ENCODE measurements at regions not wholly inside any gene's neighbourhood (a gene's known extent, or its start where the extent isn't known, plus 50 kb on each side); places are given as distances from the start of the nearest gene placed in this dataset.

DNA sequence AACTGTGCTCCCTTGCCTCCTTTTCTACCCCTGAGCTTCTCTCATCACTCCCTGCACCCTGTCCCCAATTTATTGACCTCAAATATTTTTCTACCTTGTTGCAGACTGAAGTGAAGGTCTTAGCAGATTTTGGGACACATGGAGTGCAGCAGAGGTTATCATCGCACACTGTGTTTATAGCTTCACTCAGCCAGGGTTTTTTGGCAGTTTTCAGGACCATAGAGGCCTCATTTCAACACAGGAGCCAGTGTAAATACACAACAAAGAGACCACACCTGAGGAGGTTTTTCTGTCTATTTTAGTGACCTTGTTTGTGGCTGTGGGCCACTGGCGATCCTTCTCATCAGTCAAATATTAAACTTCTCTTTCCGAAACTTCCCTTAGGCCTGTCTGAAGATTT, 457.1 kb downstream of the SPRY1 start:
- no peak for DNase-seq

DNA sequence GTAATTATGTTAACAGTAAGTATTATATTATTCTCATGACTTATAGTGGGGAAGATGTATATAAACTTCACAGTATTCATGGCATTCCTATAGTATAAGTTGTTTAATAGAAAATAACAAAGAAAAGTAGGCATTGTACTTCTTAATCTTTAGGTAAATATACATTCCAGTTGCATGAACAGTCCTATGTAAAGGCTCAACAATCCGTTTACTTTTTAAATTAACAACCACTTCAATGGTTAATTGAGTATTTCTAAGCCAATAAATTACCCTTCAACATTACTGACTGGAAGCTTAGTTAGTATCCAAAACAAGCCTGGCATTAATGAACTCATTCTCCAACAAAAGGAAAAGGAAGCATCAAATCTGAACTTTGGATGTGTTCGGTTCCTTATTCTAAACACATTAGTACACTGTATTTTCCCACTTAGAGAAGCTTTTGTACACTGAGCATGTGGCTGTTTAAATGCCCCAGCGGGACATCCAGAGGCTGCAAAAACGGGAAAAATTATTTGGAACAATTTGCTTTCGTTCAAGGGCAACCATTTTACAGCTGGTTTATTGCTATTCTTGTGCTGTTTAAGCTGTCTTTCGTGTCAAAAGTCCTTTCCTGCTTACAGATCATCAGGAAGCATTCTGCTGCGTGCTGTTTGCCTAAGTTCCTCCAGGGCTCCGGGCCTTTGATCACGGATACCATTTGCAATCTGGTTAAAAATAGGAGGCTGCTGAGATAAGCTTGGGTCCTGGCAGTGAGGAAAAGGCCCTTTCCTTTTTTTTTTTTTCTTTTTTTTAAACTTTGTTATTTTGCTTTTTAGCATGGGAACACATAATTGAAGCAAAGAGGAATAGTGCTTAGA, 460.3 kb downstream of the SPRY1 start:
- no peak for DNase-seq

DNA sequence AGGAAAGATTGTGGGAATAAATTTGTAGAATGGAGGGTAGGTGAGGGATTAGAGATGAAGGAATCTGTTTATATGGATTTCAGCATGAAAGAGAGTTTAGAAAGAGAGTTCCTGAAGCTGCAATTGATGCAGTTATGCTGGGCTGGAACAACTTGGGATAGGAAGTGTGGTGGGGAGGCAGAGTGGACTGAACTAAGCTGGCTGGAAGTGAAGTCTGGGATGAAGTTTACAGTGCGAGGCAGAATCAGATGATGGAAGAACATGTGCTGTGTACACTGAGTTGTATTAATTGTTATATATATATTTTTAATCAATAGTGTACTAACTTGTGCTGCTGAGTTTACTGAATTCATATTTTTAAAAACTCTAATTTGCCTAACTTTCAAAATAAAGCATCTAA, 461.9 kb downstream of the SPRY1 start:
- DNase-seq: no peak

DNA sequence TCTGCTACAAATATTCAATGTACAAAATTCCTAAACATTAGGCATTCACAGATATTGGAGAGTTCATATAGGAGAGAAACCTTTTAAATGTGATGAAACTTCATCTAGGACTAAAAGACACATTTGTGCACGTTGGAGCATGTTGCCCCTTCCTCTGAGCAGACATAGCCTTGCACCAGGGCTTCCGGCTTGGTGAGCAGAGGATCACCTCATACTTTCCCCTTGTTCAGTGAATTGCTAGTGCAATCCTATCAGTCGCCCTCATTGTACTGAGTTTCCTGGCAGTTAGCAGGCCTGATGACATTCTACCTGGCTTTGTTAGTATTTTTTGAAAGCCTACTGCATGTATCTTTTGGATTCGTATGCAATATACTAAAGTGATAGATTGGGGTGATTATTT, 466.2 kb downstream of the SPRY1 start:
- DNase-seq: no peak

DNA sequence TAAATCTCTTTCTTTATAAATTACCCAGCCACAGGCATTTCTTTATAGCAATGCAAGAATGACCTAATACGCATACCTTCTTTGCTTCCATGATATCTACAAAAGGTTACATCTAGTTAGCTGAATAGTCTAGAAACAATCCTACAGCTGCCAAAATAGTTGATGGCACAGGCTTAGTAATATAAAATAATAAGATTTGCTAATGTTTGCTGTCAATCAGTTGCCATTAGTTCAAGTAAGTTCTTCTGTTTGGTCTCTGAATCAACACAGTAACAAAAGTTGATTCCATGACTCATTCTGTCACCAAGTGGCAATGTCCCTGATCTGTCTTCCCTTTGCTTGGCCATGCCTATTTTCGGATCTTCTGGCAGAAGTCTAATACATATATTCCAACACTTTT, 470.2 kb downstream of the SPRY1 start:
- DNase-seq: no peak

DNA sequence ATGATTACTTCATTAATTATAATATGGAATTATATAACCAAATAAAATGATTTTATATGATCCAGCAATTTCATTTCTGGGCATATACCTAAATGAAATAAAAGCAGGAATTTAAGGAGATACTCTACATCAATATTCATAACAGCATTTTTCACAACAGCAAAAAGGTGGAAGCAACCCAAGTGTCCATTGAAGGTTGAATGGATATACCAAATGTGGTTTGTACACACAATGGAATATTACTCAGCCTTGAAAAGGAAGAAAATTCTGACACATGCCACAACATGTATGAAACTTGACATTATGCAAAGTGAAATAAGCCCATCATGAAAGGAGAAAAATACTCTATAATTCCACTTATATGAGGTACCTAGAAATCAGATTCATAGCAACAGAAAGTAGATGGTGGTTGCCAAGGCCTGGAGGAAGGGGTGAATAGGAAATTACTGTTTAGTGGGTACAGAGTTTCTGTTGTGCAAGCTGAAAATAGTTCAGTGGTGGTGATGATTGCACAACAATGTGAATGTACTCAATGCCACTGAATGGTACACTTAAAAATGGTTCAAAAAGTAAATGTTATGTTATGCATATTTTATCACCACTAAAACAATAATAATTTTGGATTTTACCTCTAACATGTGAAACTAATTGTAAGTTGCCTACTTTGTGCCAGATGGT, 471.5 kb downstream of the SPRY1 start:
- no peak for DNase-seq

DNA sequence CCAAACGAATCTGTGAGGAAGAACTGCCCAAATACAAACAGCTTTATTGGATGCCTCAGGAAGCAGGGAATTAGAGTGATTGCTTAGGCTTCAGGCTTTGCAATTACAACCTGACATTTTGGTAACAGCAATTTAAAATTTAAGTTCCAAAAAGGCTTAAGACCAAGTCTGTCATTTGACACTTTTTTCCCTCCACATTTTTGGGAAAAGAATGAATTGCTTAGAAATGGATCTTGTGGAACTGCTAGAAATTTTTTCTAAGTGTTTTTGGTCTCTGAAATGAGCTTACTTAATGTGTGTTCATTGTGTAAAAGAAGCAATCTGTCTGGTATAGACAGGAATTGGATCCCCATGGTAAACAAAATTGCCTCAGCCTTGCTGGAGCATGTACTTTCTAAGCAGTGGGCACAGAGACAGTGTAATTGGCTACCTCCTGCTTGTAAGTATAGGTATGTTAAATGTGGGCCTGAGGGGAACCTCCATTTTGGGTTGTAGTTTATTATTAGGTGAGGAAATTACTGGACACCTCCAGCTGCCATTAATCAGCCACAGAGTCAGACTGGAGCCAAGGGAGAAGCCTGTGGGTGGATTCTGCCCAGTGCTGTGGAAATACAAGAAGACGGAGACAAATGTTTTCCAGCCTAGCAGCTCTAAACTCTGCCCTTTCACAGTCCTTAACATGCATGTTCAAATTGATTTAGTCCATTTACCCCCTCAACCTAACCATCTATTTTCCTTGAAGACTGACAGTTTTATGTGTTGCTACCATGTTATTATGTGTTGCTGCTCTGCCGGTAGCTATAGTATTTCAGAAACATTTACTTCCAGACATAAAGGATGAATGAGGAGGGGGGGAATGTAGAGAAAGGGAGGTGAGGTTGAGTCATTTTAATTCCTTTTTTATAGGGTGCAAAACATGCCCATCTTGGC, 473.0 kb downstream of the SPRY1 start:
- no peak for DNase-seq

DNA sequence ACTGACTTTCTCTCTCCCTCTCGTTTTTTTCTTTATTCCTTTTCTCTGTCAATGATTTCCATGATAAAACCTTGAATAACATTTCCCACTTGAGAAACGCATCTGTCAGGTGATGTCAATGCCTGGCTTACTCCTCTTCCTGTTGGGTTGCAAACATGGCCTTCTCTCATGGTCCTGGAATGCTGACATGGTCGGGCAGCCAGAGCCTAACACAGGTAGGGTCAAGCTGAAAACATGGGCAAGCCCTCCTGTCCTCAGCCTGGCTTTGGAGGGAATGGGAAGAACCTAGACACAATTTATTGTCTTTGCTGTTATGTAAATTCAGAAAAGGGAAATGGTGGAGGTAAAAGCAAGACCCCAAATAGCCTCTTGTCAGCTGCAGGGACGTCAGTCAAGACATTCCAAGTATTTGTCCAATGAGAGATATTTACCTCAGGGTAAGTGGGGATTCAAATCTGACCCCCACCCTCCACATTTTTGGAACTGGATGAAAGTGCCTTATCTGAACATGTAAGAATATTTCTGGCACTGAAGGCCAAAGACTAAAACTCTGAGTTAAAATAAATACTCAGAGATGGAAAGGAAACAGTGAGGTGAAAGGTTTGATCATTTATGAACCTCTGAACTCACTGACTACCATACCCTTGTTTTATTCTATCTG, 473.8 kb downstream of the SPRY1 start:
- no peak for DNase-seq

DNA sequence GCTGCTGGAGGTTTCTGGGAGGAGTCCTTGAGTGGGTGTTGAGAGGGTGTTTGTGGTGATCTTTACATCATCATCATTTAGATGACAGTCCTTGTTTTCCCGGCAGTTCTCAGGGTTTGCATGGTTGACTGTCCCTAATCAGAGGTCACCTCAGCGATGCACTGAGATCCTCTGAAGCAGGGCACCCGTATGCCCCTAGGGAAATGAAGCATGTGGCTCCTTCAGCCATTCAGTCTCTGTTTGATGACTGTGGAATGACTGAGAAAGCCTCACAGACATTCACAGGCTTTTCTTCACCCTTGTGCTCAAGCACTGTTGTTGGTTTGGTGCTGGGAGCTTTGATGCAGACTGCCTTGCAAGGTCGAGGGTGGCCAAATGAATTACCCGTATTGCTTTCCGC, 474.7 kb downstream of the SPRY1 start:
- DNase-seq: no peak

DNA sequence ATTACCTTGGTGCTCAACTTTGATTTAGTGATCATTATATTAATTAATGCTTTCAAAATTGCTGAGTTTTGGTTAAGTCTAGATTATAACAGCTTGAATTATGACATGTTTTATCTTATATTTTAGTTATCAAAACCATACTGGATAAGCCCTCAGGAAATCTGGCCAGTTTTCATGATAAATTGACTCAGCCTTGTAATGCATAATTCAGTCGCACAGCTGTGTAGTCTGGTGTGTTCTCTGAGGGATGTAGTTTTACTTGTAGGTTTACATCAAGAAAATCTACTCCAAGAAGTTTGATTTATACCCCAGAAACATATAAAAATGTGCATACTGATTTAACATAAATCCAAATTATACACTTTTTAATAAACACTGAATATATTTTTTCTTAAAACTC, 477.5 kb downstream of the SPRY1 start:
- no peak for DNase-seq

DNA sequence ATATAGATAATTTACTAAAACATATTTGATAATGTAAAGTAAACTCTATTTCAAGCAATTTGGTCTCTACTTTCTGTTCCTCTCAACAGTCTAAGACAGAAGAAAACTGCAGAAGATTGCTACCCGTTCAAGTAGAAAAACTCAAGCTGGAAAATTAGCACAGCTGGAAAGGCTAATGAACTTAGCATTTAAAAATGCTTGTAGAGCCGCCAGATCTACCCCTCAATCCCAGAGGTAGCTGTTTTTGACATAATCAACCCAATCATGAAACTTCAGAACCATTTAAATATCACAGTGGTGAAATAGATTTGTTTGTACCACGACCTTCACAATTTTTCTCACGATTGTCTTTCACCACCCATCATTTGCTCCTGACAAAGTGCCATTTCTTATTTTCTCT, 479.5 kb downstream of the SPRY1 start:
- no peak for DNase-seq

DNA sequence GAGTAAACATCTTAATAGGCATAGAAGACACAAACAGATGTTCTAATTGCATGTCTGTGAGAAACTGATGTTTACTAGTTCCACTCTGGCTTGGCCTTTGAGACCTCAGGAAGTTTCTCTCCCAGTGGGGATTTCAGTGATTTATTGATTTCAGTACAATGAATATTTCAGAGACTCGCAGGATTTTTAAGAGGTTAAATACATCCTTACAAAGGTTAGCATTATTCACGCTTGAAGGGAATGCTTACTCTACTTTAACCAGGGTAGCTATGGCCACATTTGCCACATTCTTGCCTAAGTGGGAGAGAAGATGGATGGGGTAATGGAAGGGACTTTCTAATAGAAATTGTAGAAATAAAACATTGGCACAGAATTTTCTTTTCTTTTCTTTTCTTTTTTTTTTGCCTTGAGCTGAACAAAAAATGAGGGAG, 480.1 kb downstream of the SPRY1 start:
- DNase-seq: no peak

DNA sequence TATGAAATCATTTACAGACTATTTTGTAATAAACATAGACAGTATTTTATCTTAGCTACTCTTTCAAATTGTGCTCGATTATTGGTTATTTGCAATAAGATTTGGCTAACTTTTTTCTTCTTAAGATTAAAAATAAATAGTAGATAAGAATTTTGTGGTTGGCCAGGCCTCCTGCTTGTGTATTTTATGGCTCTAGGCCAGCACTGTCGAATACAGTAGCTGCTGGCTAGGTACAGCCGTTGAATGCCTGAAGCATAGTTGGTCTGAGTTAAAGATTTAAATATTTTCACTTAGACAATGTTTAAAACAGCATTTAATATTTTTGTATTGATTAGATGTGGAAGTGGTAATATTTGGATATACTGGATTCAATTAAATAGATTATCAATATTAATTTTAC, 481.0 kb downstream of the SPRY1 start:
- DNase-seq: no peak

DNA sequence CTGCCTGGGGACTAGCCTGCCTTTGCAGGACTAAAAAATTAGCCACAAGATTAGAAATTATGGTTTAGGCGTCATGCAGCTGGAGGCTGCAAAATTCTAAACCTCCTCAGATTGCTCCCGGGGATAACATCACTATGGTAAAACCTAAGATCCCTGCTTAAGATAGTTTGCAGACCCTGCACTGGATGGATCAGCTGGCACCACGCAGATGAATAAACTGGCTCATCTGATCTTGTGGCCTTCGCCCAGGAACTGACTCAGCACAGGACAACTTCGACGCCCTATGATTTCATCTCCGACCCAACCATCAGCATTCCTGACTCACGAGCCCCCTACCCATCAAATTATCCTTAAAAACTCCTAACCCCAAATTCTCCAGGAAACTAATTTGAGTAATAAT, 482.4 kb downstream of the SPRY1 start:
- DNase-seq: no peak

DNA sequence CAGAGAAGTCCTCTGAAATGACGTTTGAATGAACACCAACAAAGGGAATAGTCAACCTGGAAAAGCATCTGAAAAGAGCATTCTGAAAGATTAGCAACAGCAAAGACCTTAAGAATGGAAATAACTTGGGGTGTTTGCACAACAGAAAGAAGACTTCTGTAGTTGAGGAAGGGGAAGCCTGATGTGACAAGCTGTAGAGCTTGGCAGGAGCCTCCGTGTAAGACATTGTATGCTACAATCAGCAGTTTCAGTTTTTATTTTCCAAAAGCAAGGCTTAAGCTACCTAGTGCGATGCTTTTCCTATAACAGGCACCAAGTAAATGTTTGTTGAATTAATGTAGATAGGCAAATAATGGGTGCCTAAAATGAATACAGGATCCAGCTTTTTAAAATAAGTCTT, 484.0 kb downstream of the SPRY1 start:
- DNase-seq: no peak

DNA sequence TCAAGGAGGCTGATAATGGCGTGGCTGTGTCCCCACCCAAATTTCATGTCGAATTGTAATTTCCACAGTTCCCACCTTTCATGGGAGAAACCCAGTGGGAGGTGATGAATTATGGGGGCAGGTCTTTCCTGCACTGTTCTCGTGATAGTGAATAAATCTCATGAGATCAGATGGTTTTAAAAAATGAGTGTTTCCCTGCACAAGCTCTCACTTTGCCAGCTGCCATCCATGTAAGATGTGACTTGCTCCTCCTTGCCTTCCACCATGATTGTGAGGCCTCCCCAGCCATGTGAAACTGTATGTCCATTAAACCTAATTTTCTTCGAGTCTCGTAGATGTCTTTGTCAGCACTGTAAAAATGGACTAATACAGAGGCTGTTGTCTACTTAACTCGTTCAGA, 488.3 kb downstream of the SPRY1 start:
- DNase-seq: no peak

DNA sequence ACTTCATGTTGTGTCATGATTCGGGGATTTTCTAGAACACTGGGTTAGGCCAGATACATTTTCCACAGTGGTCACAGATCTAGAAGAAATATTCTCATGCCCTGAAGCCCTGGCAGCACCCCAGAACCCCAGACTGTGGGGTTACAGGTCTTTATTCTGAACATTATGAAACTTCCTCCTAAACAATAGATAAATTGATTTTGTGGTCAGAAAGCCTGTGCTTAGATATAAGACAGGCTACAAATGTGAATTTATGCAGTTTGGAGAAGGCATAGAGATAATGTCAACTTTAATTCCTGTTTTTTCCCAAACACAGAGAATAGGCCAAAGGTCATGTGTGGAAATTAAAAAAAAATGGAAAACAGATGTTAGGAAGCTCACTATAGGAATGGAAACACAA, 492.9 kb downstream of the SPRY1 start:
- DNase-seq: no peak

DNA sequence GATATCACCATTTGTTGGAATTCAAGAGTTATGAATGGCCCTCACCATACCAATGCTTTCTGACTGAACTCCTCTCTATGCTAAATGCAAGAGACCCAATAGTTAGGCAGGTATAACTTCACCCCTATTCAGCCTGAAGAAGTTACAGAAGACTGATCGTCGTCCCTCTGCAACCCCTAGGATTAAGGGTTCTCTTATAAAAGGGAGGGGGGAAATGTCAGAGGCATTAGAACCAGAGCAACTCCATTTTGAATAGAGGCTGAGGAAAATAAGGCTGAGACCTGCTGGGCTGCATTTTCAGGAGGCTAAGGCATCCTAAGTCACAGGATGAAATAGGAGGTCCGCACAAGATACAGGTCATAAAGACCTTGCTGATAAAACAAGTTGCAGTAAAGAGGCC, 494.3 kb downstream of the SPRY1 start:
- no peak for DNase-seq

DNA sequence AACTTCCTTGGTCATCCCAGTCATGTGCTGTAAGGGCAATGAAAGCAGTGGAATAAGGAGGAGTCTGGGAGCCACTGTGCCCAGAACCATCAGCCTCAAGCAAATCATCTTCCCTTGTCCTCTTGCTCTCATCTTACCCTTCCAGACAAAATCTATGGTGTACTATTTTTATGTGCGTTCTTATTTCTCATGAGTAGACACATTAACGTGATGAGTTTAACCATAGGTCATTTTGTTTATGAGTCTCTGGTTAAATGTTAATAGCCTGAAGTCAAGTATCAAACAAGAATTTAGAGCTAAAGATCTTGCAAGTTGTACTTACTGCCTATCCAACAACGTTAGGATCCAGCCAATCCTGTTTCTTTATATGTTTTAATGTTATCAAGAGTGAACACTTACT, 495.3 kb downstream of the SPRY1 start:
- no peak for DNase-seq

DNA sequence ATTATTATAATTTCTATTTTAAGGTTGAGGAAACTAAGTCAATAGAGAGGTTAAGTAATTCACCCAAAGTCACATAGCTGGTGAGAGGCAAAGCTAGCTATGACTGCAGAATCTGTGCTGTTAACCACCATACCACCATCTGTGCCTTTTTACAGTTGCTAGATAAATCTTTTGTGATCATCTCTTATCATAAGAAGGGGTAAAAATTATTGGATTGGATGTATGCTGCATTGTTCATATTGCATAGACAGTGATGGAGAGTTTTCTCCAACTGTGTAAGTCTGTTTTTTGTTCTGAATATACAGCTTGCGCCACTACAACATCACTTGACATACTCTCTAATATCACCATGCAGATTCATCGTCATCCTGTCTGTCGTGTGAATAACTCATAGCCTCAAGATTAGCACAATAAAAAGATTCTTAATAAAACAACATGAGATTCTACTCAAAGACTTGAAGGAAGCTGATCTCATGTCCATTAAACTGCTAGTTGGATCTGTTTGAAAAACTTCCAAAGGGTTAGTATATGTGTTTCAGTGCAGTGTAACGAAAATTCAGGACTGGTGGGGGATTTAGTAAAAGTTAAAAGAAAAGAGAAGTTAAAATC, 495.9 kb downstream of the SPRY1 start:
- DNase-seq: no peak

DNA sequence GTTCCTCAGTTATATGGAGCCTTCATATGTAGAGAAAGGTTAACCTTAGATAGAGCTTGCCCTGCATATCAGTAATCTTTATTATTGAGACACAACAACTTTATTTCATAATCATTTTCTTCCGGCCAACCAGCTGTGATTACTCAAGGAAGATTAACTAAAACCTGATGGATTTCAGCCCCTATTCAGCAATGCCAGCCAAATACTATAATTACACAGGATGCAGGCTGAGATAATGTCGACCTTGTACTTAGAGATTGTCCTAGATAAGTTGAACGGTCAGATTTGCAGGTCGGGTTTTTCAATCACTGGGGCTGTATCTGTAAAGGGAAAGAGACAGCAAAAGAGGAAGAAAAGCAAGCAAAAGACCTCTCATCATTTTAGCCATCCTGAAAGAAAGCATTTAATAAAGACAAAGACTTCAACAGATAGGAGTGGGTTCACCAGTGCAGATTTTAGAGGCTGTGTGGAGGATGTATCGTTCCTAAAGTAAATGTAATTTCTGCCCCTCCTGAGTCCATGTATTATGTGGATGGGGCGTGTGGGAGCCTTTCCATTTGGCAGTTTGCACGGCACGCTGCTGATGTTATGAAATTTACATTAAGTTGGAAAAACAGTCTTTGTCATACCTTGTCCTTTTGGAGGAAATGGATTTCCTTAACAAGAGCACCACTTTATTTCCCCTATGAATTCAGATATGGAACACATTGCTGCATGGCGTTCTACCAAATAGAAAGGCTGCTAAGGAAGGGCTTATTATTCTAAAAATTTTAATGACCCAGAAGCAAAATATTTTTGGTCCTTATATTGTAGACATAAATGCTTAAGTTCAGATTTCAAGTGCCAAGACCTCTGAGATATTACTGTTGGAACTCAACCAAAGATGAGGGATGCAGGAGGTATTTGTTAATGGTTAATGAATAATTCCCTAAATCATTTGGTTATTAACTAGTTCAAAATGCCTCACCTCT, 496.7 kb downstream of the SPRY1 start:
- DNase-seq: no peak

All from CD4-positive, alpha-beta T cell treated with Interleukin-21 for 1 hour (primary cell).